Panc1 (cell line): ENCODE measurements at regions not wholly inside any gene's neighbourhood (a gene's known extent, or its start where the extent isn't known, plus 50 kb on each side); places are given as distances from the start of the nearest gene placed in this dataset.

Source experiments
- ATAC-seq: fragments of 200-7000 bp; cut with Tn5 transposase; 2 replicates; pipeline ENCODE4 v1.9.1; 2020; ENCODE audit warnings: mild to moderate bottlenecking, moderate library complexity
- BruUV-seq: library from RNA; stranded (reverse); fragments of 400-500 nt; replicated peaks from 2 replicates; lab custom pipeline; 2021; lab: Mats Ljungman, UMichigan
- CTCF ChIA-PET: fragments of 300-600 bp; sonication (Branson Sonifier 250); formaldehyde crosslinking; loops from one replicate; lab custom pipeline; 2022; ENCODE audit warnings: antibody characterized with exemption; lab: Charles Lee
- POLR2A ChIA-PET: fragments of 300-600 bp; sonication (Branson Sonifier 250); formaldehyde crosslinking; loops from one replicate; lab custom pipeline; 2022; ENCODE audit warnings: antibody characterized with exemption; lab: Charles Lee
- DNase-seq: peaks from one replicate; pipeline ENCODE4 v3.0.0-alpha.2; 2010; ENCODE audit warnings: low read depth, low spot score
- H3K27ac ChIP-seq: 2 replicates; pipeline ENCODE4 v1.5.1; 2011; ENCODE audit warnings: mild to moderate bottlenecking, low read length, inconsistent platforms
- H3K27me3 ChIP-seq: fragments of 200-500 bp; sonication (Bioruptor generic); 2 replicates; pipeline ENCODE4 v1.6.0; 2014; ENCODE audit warnings: low read length, inconsistent platforms; ENCODE audit not compliant: control insufficient read depth, insufficient read depth
- H3K36me3 ChIP-seq: fragments of 200-500 bp; sonication (Bioruptor generic); 2 replicates; pipeline ENCODE4 v1.5.1; 2014; ENCODE audit warnings: inconsistent platforms, mild to moderate bottlenecking, low read length, moderate library complexity; ENCODE audit not compliant: control insufficient read depth, insufficient read depth
- H3K4me1 ChIP-seq: 2 replicates; pipeline ENCODE4 v1.5.1; 2011; ENCODE audit warnings: inconsistent platforms, mild to moderate bottlenecking, low read length, moderate library complexity; ENCODE audit not compliant: control insufficient read depth, insufficient read depth
- H3K4me3 ChIP-seq, 2 experiments: 2 replicates each; pipeline ENCODE4 v1.5.1; 2011 to 2012; ENCODE audit warnings: low read depth in 2 of 2, low read length in 2 of 2, mild to moderate bottlenecking in 2 of 2, inconsistent platforms in 1 of 2, moderate library complexity in 1 of 2
- H3K9me3 ChIP-seq: fragments of 200-500 bp; sonication (Bioruptor generic); 2 replicates; pipeline ENCODE4 v1.5.1; 2014; ENCODE audit warnings: low read depth, mild to moderate bottlenecking, inconsistent platforms, low read length, moderate library complexity; ENCODE audit not compliant: control insufficient read depth, insufficient read depth
- CTCF ChIP-seq: fragments of 450-650 bp; IDR thresholded peaks from 2 replicates; pipeline ENCODE4 v1.5.1; 2017; ENCODE audit warnings: mild to moderate bottlenecking
- POLR2AphosphoS5 ChIP-seq: IDR thresholded peaks from 2 replicates; pipeline ENCODE4 v1.6.1; 2012; ENCODE audit warnings: mild to moderate bottlenecking, low read depth, low read length, moderate library complexity
- REST ChIP-seq, 2 experiments: IDR thresholded peaks; 2 replicates each; pipeline ENCODE4 v1.6.1; 2011 to 2012; ENCODE audit warnings: low read depth in 2 of 2, control low read depth in 1 of 2, low read length in 1 of 2, mild to moderate bottlenecking in 1 of 2, moderate library complexity in 1 of 2; ENCODE audit not compliant: insufficient read depth in 1 of 2
- SIN3A ChIP-seq: IDR thresholded peaks from 2 replicates; pipeline ENCODE4 v1.6.1; 2012; ENCODE audit warnings: low read depth, mild to moderate bottlenecking, low read length, moderate library complexity, borderline replicate concordance; ENCODE audit not compliant: insufficient read depth
- TCF7L2 ChIP-seq: IDR thresholded peaks from 2 replicates; pipeline ENCODE4 v1.6.1; 2011; ENCODE audit warnings: mild to moderate bottlenecking, low read depth, low read length, inconsistent platforms
- in situ Hi-C: cut with HindIII; loops from 2 replicates; pipeline ENCODE4 v1.10.0; 2016; ENCODE audit warnings: low sequenced_read_pairs, low pct_unique_long_range_greater_than_20kb
- intact Hi-C: fragments of 100-400 bp; cut with micrococcal nuclease; formaldehyde crosslinking; loops from one replicate; pipeline ENCODE4 v1.10.0; 2022; ENCODE audit not compliant: unreplicated experiment

- POLR2A ChIA-PET, result no interaction called here
- H3K27me3 ChIP-seq, result peaks cover 3% of the 10 kb centered on the region; the same call in 1 of the 2 replicates
Measured at GRCh38 chr6:108793516-108794251, 54.5 kb upstream of the ARMC2 start.

GRCh38 chr6:108795122-108795521, 53.1 kb upstream of the ARMC2 start:
- Histone ChIP-seq H3K27me3 (peaks cover 7% of the 10 kb centered on the region; the same call in 1 of the 2 replicates), H3K9me3 (no peaks in the 10 kb centered on the region), H3K4me3 (no peak overlapping the region), H3K36me3 (no peaks in the 10 kb centered on the region), H3K27ac (no peak overlapping the region), H3K4me1 (0 out of 2 replicates have a peak, but pooled peaks cover 2% of the 10 kb centered on the region)
- intact Hi-C loops (no loop called here), in situ Hi-C loops (no loop called here)
- no peak for ATAC-seq
- POLR2A ChIA-PET, result interaction anchor here (0.7 kb wide), 1 partner anchor 217 kb away, joined by 7 read pairs; no protein-coding TSS in a partner anchor
- no TSS peak for BruUV-seq
- DNase-seq, result no peak
- TF ChIP-seq POLR2AphosphoS5 (no peak), CTCF (no peak), TCF7L2 (no peak), REST (IDR thresholded peaks at IDR 0.05; ENCODE audit: insufficient read depth in 1 of 2, low read depth in 2 of 2, low read length in 1 of 2) (no peak), SIN3A (no peak)
- CTCF ChIA-PET, result interaction anchor here (0.7 kb wide), 1 partner anchor 243 kb away, joined by 3 read pairs; no protein-coding TSS in a partner anchor

More at GRCh38 chr6:108793516-108794251, 54.5 kb upstream of the ARMC2 start:
- CTCF ChIA-PET, result no interaction called here
- intact Hi-C loops, result no loop called here
- Histone ChIP-seq H3K27ac (no peak overlapping the region), H3K9me3 (no peaks in the 10 kb centered on the region), H3K4me1 (0 out of 2 replicates have a peak, but pooled peaks cover 2% of the 10 kb centered on the region), H3K4me3 (no peak overlapping the region), H3K36me3 (no peaks in the 10 kb centered on the region)
- no TSS peak for BruUV-seq
- no peak for ATAC-seq
- TF ChIP-seq REST (IDR thresholded peaks at IDR 0.05; ENCODE audit: insufficient read depth in 1 of 2, low read depth in 2 of 2, low read length in 1 of 2) (no peak), TCF7L2 (no peak), POLR2AphosphoS5 (no peak), CTCF (no peak), SIN3A (no peak)
- DNase-seq, result no peak
- in situ Hi-C loops, result no loop called here
